ENCODE measurements at regions not wholly inside any gene's neighbourhood (a gene's known extent, or its start where the extent isn't known, plus 50 kb on each side); places are given as distances from the start of the nearest gene placed in this dataset.

- in situ Hi-C loops (cut with MboI) (no loop called here), intact Hi-C loops (cut with micrococcal nuclease; ENCODE audit: unreplicated experiment) (no loop called here)
- SMC1A ChIA-PET (ENCODE audit: uncharacterized antibody, unreplicated experiment), result no interaction called here
- ATAC-seq (no peak), FAIRE-seq (no peak), DNase-seq (ENCODE audit: low read depth, low spot score) (no peak)
- no peaks in the 10 kb centered on the region for H3K4me1 ChIP-seq (ENCODE audit: control insufficient read depth, insufficient read depth, low read length)
- RAD21 ChIA-PET (ENCODE audit: unreplicated experiment), result no interaction called here
- no peaks in the 10 kb centered on the region for H3K27me3 ChIP-seq (replicated peaks in 1 of 2; ENCODE audit: control insufficient read depth in 2 of 2, insufficient read depth in 2 of 2, low read length in 1 of 2)
- no peak overlapping the region for H3K4me2 ChIP-seq (ENCODE audit: control insufficient read depth, insufficient read depth)
- H3K36me3 ChIP-seq (ENCODE audit: control insufficient read depth in 2 of 2, insufficient read depth in 2 of 2, low read length in 1 of 2), result no peaks in the 10 kb centered on the region
- H4K20me1 ChIP-seq (ENCODE audit: control insufficient read depth, insufficient read depth), result no peaks in the 10 kb centered on the region
- TF ChIP-seq PAX5 (IDR thresholded peaks at IDR 0.05; ENCODE audit: borderline replicate concordance, low read depth, low read length) (no peak), BHLHE40 (IDR thresholded peaks at IDR 0.05; ENCODE audit: borderline replicate concordance in 1 of 2, low read depth in 2 of 2, low read length in 1 of 2) (no peak), IKZF1 (conservative IDR thresholded peaks at IDR 0.05) (no peak), ZBTB33 (IDR thresholded peaks at IDR 0.05) (no peak), POU2F2 (IDR thresholded peaks at IDR 0.05; ENCODE audit: borderline replicate concordance, low read depth, low read length) (no peak), CTCF (IDR thresholded peaks at IDR 0.05 in 2 of 3, conservative IDR thresholded peaks at IDR 0.05 in 1 of 3; ENCODE audit: control insufficient read depth in 2 of 3, extremely low read depth in 1 of 3, insufficient read depth in 1 of 3, low read depth in 3 of 3, low read length in 3 of 3) (no peak), NFIC (IDR thresholded peaks at IDR 0.05; ENCODE audit: low read depth, low read length) (no peak), ZNF622 (IDR thresholded peaks at IDR 0.05) (no peak)
- H3K27ac ChIP-seq (ENCODE audit: control insufficient read depth, insufficient read depth), result no peak overlapping the region
- H3K79me2 ChIP-seq (ENCODE audit: control insufficient read depth, insufficient read depth, low read length), result no peaks in the 10 kb centered on the region
- POLR2A ChIA-PET, result no interaction called here
- no TSS peak for BruUV-seq (replicated peaks)
- H3K9me3 ChIP-seq (replicated peaks; ENCODE audit: control insufficient read depth, insufficient read depth, low read length), result no peaks in the 10 kb centered on the region
- H2AFZ ChIP-seq (ENCODE audit: control insufficient read depth, low read depth, low read length), result no peak overlapping the region
- CTCF ChIA-PET, result interaction anchor here (1.4 kb wide), 1 partner anchor 10 kb away, joined by 5 read pairs; no protein-coding TSS in a partner anchor
- 40% methylated on average over 9 of the region's 9 CpGs for WGBS (ENCODE audit: insufficient coverage, insufficient replicate concordance, low lambda C conversion rate, missing lambda C conversion rate)
- no peak overlapping the region for H3K4me3 ChIP-seq
- H3K9ac ChIP-seq (ENCODE audit: control insufficient read depth, insufficient read depth, low read length), result no peak overlapping the region
Measured at GRCh38 chr4:62771983-62772557, 1571.9 kb downstream of the ADGRL3 start.

Measured in GM12878 (cell line).